Hematopoietic multipotent progenitor cell treated with erythropoietin and hydrocortisone succinate and interleukin-3 and kit ligand, for 15 days (in vitro differentiated cells): ENCODE measurements at regions not wholly inside any gene's neighbourhood (a gene's known extent, or its start where the extent isn't known, plus 50 kb on each side); places are given as distances from the start of the nearest gene placed in this dataset.
A peak's percentile ranks its signal among the peaks of the same experiment; 100 is the strongest.
"Not testable (repeated sequence)": the region's sequence is repeated elsewhere in the genome, so short reads cannot be mapped to it uniquely, and the experiment has no call there.

Experiments used
- DNase-seq: peaks from one replicate; pipeline ENCODE4 v3.0.0-alpha.2; 2015; ENCODE audit warnings: low spot score

DNA sequence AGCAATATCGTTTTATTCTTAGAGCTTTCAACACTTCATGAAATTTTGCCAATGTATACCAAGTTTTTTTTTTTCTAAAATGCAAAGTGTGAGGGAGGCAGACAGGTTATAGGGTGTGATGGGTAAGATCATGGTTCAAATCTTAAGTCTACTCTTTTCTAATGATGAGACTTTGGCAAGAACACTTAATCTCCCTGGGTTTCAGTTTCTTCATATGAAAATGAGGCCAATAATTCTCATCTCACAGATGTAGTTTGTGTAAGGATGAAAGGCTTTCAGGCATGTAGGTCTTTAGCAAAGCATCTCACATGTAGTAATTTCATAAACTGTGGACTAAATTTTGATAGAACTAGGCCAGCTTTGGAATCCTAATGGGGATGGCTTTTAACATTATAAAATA, 457.1 kb downstream of the QKI start:
- DNase-seq: no peak

DNA sequence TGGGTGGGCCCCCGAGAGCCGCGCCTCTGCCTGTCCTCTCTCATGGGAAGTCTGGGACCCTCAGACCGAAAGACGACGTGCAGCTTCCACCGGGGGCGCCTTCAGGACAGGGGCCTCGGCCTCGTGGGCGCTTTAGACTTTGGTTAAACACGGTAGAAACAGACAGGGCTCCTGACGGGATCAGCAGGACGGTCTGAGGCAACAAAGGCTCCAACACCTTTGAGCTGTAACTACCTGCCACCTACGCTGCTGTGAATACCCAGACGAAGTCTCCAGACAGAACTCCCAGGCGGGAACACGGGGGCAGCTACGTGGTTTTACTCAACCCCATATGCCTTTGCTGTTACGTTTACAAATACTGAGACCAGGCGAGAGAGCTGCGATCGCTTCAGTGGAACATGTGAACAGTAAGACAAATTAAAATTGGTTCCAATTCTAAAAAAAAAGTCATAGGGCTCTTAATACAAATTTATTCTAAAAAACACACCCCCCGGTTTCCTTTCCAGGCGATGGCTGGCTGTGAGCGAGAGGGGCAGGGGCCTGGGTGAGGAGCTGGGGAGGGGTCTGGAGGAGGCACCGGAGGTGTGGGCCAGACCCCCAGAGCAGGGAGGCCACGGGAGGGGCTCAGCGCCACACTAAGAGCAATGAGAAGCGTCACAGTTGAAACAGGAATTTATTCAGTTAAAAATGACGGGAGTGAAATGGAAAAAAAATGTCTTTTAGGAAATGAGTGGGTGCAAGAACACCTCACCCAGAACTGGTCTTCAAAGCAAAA, 453.2 kb downstream of the QKI start:
- no peak for DNase-seq

- no peak for DNase-seq
Observed at GRCh38 chr6:163866192-163866591, 451.7 kb downstream of the QKI start.

- no peak for DNase-seq
Observed at GRCh38 chr6:163863565-163863964, 449.0 kb downstream of the QKI start.

DNA sequence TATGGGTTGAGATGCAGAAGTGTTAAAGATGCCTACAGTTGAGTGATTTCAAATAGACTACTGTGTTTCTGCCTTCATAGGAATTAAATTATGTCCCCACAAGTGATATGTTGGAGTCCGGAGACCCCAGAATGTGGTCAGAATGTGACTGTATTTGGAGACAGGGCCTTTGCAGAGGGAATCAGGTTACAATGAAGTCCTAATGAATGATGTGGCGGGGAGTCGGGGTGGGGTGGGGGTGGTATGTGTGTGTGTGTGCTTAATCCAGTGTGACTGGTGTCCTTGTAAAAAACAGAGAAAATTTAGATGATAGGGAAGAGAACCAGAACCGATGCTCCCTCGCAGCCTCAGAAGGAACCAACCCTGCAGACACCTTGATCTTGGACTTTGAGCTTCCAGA, 448.2 kb downstream of the QKI start:
- DNase-seq: no peak

DNA sequence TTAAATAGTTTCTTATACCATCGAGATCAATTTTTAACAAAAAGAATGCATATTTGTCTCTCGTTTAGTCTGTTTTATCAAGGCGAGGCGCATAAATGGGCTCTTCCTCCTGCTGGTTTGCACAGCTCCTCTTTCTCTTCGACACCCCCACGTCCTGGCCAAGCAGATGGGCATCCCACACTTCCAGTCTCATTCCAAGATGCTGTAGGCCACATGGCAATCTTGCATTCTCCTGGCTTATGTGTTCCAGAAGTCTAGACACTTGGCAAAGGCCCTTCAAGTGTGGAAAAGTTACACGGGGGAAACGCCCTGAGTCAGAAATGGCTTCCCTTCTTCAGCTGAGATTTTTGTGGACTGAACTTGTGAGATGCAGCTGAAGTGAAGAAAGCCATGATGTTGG, 447.1 kb downstream of the QKI start:
- no peak for DNase-seq

- peak; percentile 53 for DNase-seq
Observed at GRCh38 chr6:163860287-163861081, 446.0 kb downstream of the QKI start.

GRCh38 chr6:163858870-163859269, 444.4 kb downstream of the QKI start:
- not testable (repeated sequence) for DNase-seq

GRCh38 chr6:163857421-163857820, 442.9 kb downstream of the QKI start:
- no peak for DNase-seq

DNA sequence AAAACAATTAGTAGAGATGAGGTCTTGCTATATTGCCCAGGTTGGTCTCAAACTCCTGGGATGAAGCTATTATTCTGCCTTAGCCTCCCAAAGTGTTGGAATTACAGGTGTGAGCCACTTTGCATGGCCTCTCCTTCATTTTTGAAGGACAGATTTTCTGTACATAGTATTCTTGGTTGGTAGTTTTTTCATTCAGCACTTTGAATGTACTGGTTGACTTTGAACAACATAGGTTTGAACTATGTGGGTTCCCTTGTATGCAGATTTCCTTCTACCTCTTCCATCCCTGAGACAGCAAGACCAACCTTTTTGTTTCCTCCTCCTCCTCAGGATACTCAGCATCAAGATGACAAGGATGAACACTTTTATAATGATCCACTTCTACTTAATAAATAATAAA, 436.4 kb downstream of the QKI start:
- no peak for DNase-seq

DNA sequence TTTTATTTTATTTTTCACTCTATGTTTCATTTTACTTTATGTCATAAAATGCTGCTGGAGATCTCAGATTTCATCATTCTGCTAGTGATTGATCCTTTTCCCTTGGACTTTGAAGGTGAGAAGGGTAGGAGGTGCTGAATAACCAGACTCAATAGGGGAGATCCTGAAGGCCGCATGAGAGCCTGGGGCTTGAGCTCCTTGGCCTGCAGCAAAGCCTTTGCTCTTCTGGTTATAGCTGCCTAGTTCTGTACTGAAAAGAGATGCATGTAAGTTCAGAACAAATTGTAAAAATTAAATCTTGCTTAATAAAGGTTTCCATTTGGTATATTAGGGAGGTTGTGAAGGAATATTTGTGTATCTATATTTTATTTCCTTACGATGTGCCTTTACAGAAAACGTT, 430.2 kb downstream of the QKI start:
- no peak for DNase-seq

- no peak for DNase-seq
Observed at GRCh38 chr6:163844357-163844756, 429.8 kb downstream of the QKI start.

- DNase-seq: no peak
Observed at GRCh38 chr6:163843218-163843617, 428.7 kb downstream of the QKI start.

DNA sequence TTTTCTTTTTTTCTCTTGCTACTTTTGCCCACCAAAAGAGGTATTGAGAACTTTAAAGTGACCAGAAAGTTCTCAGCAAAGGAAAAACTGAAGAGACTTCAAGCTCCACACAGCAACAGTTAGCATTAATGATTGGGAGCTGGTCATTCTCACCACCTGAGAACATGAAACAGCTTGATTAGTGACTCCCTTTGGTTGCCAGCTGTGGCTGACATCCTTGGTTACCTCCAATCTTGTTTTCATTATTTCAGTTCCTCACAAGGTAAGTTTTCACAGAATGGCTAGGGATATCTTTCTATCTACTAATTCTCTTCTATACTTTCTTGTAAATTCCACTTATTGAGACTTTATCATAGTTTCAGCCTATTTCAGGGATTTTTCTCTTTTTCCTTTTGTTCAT, 427.9 kb downstream of the QKI start:
- no peak for DNase-seq

GRCh38 chr6:163841733-163842132, 427.2 kb downstream of the QKI start:
- no peak for DNase-seq

DNA sequence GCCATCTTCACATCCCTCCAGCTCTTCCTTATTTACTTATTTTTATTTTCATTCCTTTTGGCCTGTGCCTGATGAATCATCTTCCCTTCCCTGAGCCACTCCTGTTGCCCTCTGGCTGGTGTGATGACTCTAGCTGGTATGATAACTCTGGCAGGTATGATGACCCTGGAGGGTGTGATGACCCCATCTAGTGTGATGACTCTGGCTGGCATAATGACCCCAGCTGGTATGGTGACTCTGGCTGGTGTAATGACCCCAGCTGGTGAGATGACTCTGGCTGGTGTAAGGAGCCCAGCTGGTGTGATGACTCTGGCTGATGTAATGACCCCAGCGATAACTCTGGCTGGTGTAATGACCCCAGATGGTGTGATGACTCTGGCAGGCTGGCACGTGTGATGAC, 426.8 kb downstream of the QKI start:
- DNase-seq: no peak

DNA sequence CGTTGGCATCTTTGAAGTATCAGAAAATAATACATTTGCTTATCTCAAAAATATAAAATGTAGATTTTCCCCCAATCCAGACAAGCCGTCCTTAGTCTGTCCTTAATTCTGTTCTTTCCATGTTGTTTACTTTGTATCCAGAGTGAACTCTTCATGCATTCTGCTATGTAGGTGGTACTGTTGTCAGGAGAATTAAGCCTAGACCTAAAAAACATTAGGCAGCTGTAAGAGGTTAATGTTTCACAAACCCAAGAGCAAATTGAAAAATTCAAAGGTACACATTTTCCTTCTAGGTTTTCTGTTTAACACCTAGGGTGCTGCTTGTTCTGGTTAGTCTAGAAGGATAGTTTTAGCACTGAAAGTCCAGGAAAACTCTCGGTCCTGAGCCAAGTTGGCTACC, 426.4 kb downstream of the QKI start:
- no peak for DNase-seq

GRCh38 chr6:163839296-163839695, 424.8 kb downstream of the QKI start:
- no peak for DNase-seq

DNA sequence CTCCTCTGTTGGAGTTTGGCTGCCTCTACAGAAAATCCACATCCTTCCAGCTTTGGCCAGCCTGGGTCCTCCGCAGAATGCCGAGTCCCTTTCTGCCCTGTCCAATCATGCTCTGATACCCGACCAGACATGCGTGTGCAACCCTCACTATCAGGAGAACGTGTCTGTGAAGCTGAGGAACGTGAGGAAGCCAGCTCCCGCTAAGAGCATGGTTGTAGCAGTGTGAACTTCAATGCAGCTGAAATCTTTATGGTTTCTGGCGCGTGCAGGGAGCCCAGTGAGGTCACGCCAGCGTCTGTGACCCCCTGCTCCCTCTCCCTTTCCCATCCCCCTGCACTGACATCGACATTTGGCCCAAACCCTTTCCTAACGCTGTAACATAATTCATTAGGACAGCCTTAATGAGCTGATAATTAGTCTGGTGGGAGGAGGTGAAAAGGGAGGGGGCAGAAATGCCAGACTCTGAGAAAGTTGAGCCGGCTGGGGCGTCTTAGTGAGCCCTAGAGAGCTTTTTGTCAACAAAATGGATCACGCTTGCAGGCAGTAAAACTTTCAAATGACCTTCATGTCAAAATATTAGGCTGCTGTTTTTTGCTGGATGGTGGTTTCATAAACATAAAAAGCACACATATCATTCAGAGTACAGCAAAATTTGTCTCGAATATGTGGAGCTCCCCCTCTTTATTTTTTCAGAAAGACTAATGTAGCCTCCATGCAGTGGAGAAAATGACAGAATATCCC, 423.3 kb downstream of the QKI start:
- no peak for DNase-seq

GRCh38 chr6:163836876-163837690, 422.6 kb downstream of the QKI start:
- no peak for DNase-seq

DNA sequence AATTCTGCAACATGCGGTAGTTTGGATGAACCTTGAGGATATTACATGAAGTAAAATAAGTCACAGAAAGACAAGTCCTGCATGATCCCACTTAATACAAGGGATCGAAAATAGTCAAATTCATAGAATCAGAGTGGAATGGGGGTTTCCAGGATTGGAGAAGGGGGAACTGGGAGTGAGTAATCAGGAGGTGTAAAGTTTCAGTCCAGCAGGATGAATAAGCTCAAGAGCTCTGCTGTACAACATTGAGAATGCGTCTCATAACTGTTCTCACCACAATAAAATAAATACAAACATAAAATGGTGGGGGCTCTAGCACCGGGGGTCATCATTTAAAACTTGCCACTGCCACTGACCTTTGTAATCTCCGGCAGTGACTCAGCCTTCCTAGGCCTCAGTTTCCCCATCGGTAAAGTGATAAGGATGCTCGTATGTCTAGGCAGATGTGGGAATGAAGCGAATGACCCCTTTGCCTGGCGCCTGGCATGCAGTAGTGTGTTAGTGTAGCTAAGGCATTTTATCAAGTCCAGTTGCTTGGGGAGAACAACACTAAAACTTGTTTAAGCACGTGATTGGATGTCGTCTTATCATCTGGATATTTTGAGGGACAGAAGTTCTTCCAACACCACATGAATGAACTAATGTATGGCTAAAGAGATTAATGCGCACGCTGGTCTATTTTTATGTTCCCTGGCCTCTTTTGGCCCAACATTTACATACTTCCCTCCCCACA, 421.1 kb downstream of the QKI start:
- no peak for DNase-seq
